ENCODE measurements at regions not wholly inside any gene's neighbourhood (a gene's known extent, or its start where the extent isn't known, plus 50 kb on each side); places are given as distances from the start of the nearest gene placed in this dataset.

GRCh38 chr4:177671387-177671786 is 229.2 kb upstream of the AGA start:
- WGBS, 3 donors = 94 to 99% (median 96%) methylated on average over 3 of the region's 3 CpGs
- H3K27ac ChIP-seq (ENCODE audit: low read depth, low read length) = no peak overlapping the region

GRCh38 chr4:177671845-177672244 is 229.6 kb upstream of the AGA start:
- H3K27ac ChIP-seq (ENCODE audit: low read depth, low read length) = no peak overlapping the region
- WGBS, 3 donors = 79 to 95% (median 82%) methylated on average over 2 of the region's 2 CpGs

GRCh38 chr4:177673985-177674489 is 231.8 kb upstream of the AGA start:
- 82 to 86% (median 83%) methylated on average over 3 of the region's 3 CpGs for WGBS, 3 donors
- no peak overlapping the region for H3K27ac ChIP-seq (ENCODE audit: low read depth, low read length)

GRCh38 chr4:177680308-177680707 is 238.1 kb upstream of the AGA start:
- WGBS, 3 donors = 64 to 71% (median 66%) methylated on average over 2 of the region's 2 CpGs
- H3K27ac ChIP-seq (ENCODE audit: low read depth, low read length) = no peak overlapping the region

GRCh38 chr4:177681902-177682301 is 239.7 kb upstream of the AGA start:
- WGBS, 3 donors = 88 to 100% (median 93%) methylated on average over 1 of the region's 1 CpG

GRCh38 chr4:177687117-177687516 is 244.9 kb upstream of the AGA start:
- no peak overlapping the region for H3K27ac ChIP-seq (ENCODE audit: low read depth, low read length)

More at GRCh38 chr4:177681902-177682301, 239.7 kb upstream of the AGA start:
- H3K27ac ChIP-seq (ENCODE audit: low read depth, low read length) = no peak overlapping the region

GRCh38 chr4:177692907-177693306 is 250.7 kb upstream of the AGA start:
- H3K27ac ChIP-seq (ENCODE audit: low read depth, low read length) = no peak overlapping the region
- WGBS, 3 donors = 67 to 82% (median 73%) methylated on average over 1 of the region's 1 CpG

- 54 to 64% (median 64%) methylated on average over 8 of the region's 8 CpGs for WGBS, 3 donors
- H3K27ac ChIP-seq (ENCODE audit: low read depth, low read length) = no peak overlapping the region
These were observed 254.3 kb upstream of the AGA start for GRCh38 chr4:177696438-177696966.

- WGBS, 3 donors = 69 to 80% (median 78%) methylated on average over 5 of the region's 5 CpGs
- H3K27ac ChIP-seq (ENCODE audit: low read depth, low read length) = no peak overlapping the region
These were observed 257.4 kb upstream of the AGA start for GRCh38 chr4:177699365-177700213.

- 87 to 94% (median 87%) methylated on average over 2 of the region's 2 CpGs for WGBS, 3 donors
- H3K27ac ChIP-seq (ENCODE audit: low read depth, low read length) = no peak overlapping the region
These were observed 264.7 kb upstream of the AGA start for GRCh38 chr4:177706916-177707315.

GRCh38 chr4:177713454-177713853 is 271.2 kb upstream of the AGA start:
- WGBS, 3 donors = 62 to 79% (median 68%) methylated on average over 3 of the region's 3 CpGs

GRCh38 chr4:177717407-177717806 is 275.2 kb upstream of the AGA start:
- H3K27ac ChIP-seq (ENCODE audit: low read depth, low read length) = no peak overlapping the region
- WGBS, 3 donors = 84 to 91% (median 86%) methylated on average over 1 of the region's 1 CpG

More at GRCh38 chr4:177713454-177713853, 271.2 kb upstream of the AGA start:
- H3K27ac ChIP-seq (ENCODE audit: low read depth, low read length) = no peak overlapping the region

- WGBS, 3 donors = 82 to 92% (median 87%) methylated on average over 4 of the region's 4 CpGs
These were observed 276.3 kb upstream of the AGA start for GRCh38 chr4:177718514-177718913.

GRCh38 chr4:177726111-177726510 is 283.9 kb upstream of the AGA start:
- no peak overlapping the region for H3K27ac ChIP-seq (ENCODE audit: low read depth, low read length)
- WGBS, 3 donors = 12 to 24% (median 20%) methylated on average over 3 of the region's 3 CpGs

More at GRCh38 chr4:177718514-177718913, 276.3 kb upstream of the AGA start:
- H3K27ac ChIP-seq (ENCODE audit: low read depth, low read length) = no peak overlapping the region

GRCh38 chr4:177728361-177729152 is 286.3 kb upstream of the AGA start:
- H3K27ac ChIP-seq (ENCODE audit: low read depth, low read length) = no peak overlapping the region
- 67 to 68% (median 67%) methylated on average over 27 of the region's 27 CpGs for WGBS, 3 donors

- WGBS, 3 donors = 55 to 58% (median 56%) methylated on average over 3 of the region's 3 CpGs
- no peak overlapping the region for H3K27ac ChIP-seq (ENCODE audit: low read depth, low read length)
These were observed 287.4 kb upstream of the AGA start for GRCh38 chr4:177729681-177730080.

GRCh38 chr4:177737387-177737940 is 295.2 kb upstream of the AGA start:
- H3K27ac ChIP-seq (ENCODE audit: low read depth, low read length) = no peak overlapping the region
- WGBS, 3 donors = 84 to 88% (median 86%) methylated on average over 2 of the region's 2 CpGs

- 84 to 92% (median 84%) methylated on average over 1 of the region's 1 CpG for WGBS, 3 donors
- no peak overlapping the region for H3K27ac ChIP-seq (ENCODE audit: low read depth, low read length)
These were observed 298.3 kb upstream of the AGA start for GRCh38 chr4:177740563-177740962.

- 94 to 98% (median 96%) methylated on average over 3 of the region's 3 CpGs for WGBS, 3 donors
- no peak overlapping the region for H3K27ac ChIP-seq (ENCODE audit: low read depth, low read length)
These were observed 317.5 kb upstream of the AGA start for GRCh38 chr4:177759729-177760128.
